Caco-2 (cell line): ENCODE measurements at regions not wholly inside any gene's neighbourhood (a gene's known extent, or its start where the extent isn't known, plus 50 kb on each side); places are given as distances from the start of the nearest gene placed in this dataset.

Experiments used
- BruUV-seq: library from RNA; stranded (reverse); fragments of 400-500 nt; replicated peaks from 2 replicates; lab custom pipeline; 2021; lab: Mats Ljungman, UMichigan
- CTCF ChIA-PET: fragments of 300-600 bp; sonication (Branson Sonifier 250); formaldehyde crosslinking; loops from one replicate; lab custom pipeline; 2022; ENCODE audit warnings: antibody characterized with exemption; lab: Charles Lee
- POLR2A ChIA-PET: fragments of 300-600 bp; sonication (Branson Sonifier 250); formaldehyde crosslinking; loops from one replicate; lab custom pipeline; 2022; ENCODE audit warnings: antibody characterized with exemption; lab: Charles Lee
- DNase-seq, 2 experiments: peaks; one replicate each; pipeline versions ENCODE4 v3.0.0 to v3.0.0-alpha.2; 2020 to 2022
- H3K27me3 ChIP-seq: replicated peaks from 2 replicates; pipeline ENCODE4 v1.6.0; 2011; ENCODE audit warnings: low read length; ENCODE audit not compliant: control insufficient read depth, insufficient read depth
- H3K36me3 ChIP-seq: 2 replicates; pipeline ENCODE4 v1.5.1; 2011; ENCODE audit warnings: low read length; ENCODE audit not compliant: control insufficient read depth, insufficient read depth
- H3K4me1 ChIP-seq: fragments of 250-450 bp; sonication (Bioruptor Pico); 2 replicates; pipeline ENCODE4 v1.5.1; 2020; ENCODE audit warnings: mild to moderate bottlenecking
- H3K4me3 ChIP-seq: 2 replicates; pipeline ENCODE4 v1.5.1; 2011; ENCODE audit warnings: low read depth, mild to moderate bottlenecking, control low read depth, low read length
- H3K9me3 ChIP-seq: fragments of 250-450 bp; sonication (Bioruptor Pico); 2 replicates; pipeline ENCODE4 v1.5.1; 2020; ENCODE audit warnings: mild to moderate bottlenecking, moderate library complexity
- H3K27ac Mint-ChIP-seq: one replicate; pipeline ENCODE4 v1.8.0; 2022; ENCODE audit warnings: mixed read lengths; ENCODE audit not compliant: unreplicated experiment
- H3K27me3 Mint-ChIP-seq: one replicate; pipeline ENCODE4 v1.8.0; 2022; ENCODE audit warnings: mixed read lengths; ENCODE audit not compliant: insufficient read depth, unreplicated experiment
- H3K36me3 Mint-ChIP-seq: one replicate; pipeline ENCODE4 v1.8.0; 2022; ENCODE audit warnings: mild to moderate bottlenecking, mixed read lengths; ENCODE audit not compliant: insufficient read depth, unreplicated experiment
- H3K4me1 Mint-ChIP-seq: one replicate; pipeline ENCODE4 v1.8.0; 2022; ENCODE audit warnings: low read depth, mixed read lengths; ENCODE audit not compliant: unreplicated experiment
- H3K4me3 Mint-ChIP-seq: one replicate; pipeline ENCODE4 v1.8.0; 2022; ENCODE audit warnings: mild to moderate bottlenecking, moderate library complexity, mixed read lengths; ENCODE audit not compliant: unreplicated experiment
- H3K9me3 Mint-ChIP-seq: one replicate; pipeline ENCODE4 v1.8.0; 2022; ENCODE audit warnings: mixed read lengths; ENCODE audit not compliant: unreplicated experiment
- intact Hi-C: fragments of 100-400 bp; cut with micrococcal nuclease; formaldehyde crosslinking; loops from one replicate; pipeline ENCODE4 v1.10.0; 2022; ENCODE audit not compliant: unreplicated experiment
- TF ChIP-seq, protein P1 (sequence below), 2 experiments: fragments of 200-600 bp in 1 of 2; IDR thresholded peaks; 1 replicate in 1 of 2; 2 replicates in 1 of 2; pipeline versions ENCODE4 v1.5.1 to v1.8.0; 2011 to 2022; ENCODE audit warnings: antibody characterized with exemption in 1 of 2, control low read depth in 1 of 2, inconsistent platforms in 1 of 2, low read depth in 1 of 2, low read length in 1 of 2, mild to moderate bottlenecking in 1 of 2, moderate library complexity in 1 of 2; ENCODE audit not compliant: insufficient read depth in 1 of 2, severe bottlenecking in 1 of 2, unreplicated experiment in 1 of 2

DNA sequence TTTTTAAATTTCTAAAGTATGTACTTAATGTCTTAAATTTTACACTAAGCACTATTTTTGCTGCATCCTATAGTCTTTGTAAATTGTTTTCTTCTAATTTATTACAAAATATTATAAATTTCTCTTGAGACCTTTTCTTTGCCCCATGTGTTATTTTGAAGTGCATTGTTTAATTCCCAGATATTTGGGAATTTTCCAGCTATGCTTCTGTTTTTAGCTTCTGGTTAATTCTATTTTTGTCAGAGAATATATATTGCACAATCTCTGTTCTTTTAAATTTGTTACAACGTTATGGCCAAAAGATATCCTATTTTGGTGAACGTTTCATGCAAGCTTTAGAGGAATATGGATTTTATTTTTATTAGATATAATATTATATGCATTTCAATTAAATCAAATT, 917.4 kb upstream of the MIR17HG start:
- H3K27me3 ChIP-seq: no peaks in the 10 kb centered on the region; the same call in 1 of the 2 replicates
- H3K27me3 Mint-ChIP-seq: no peaks in the 10 kb centered on the region
- no peaks in the 10 kb centered on the region for H3K36me3 Mint-ChIP-seq
- ChIA-PET CTCF (no interaction called here), POLR2A (no interaction called here)
- no peak overlapping the region for H3K27ac Mint-ChIP-seq
- intact Hi-C loops: no loop called here
- no peak overlapping the region for H3K4me3 ChIP-seq
- no peak for DNase-seq
- TF ChIP-seq, protein P1, sequence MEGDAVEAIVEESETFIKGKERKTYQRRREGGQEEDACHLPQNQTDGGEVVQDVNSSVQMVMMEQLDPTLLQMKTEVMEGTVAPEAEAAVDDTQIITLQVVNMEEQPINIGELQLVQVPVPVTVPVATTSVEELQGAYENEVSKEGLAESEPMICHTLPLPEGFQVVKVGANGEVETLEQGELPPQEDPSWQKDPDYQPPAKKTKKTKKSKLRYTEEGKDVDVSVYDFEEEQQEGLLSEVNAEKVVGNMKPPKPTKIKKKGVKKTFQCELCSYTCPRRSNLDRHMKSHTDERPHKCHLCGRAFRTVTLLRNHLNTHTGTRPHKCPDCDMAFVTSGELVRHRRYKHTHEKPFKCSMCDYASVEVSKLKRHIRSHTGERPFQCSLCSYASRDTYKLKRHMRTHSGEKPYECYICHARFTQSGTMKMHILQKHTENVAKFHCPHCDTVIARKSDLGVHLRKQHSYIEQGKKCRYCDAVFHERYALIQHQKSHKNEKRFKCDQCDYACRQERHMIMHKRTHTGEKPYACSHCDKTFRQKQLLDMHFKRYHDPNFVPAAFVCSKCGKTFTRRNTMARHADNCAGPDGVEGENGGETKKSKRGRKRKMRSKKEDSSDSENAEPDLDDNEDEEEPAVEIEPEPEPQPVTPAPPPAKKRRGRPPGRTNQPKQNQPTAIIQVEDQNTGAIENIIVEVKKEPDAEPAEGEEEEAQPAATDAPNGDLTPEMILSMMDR (IDR thresholded peaks at IDR 0.05; ENCODE audit: insufficient read depth in 1 of 2, low read depth in 1 of 2, low read length in 1 of 2, severe bottlenecking in 1 of 2, unreplicated experiment in 1 of 2): no peak
- no peaks in the 10 kb centered on the region for H3K4me1 ChIP-seq
- no peaks in the 10 kb centered on the region for H3K4me1 Mint-ChIP-seq
- peaks cover under 1% of the 10 kb centered on the region; the same call in 1 of the 2 replicates for H3K9me3 ChIP-seq
- no TSS peak for BruUV-seq
- no peaks in the 10 kb centered on the region for H3K36me3 ChIP-seq
- no peak overlapping the region for H3K4me3 Mint-ChIP-seq
- H3K9me3 Mint-ChIP-seq: no peaks in the 10 kb centered on the region

DNA sequence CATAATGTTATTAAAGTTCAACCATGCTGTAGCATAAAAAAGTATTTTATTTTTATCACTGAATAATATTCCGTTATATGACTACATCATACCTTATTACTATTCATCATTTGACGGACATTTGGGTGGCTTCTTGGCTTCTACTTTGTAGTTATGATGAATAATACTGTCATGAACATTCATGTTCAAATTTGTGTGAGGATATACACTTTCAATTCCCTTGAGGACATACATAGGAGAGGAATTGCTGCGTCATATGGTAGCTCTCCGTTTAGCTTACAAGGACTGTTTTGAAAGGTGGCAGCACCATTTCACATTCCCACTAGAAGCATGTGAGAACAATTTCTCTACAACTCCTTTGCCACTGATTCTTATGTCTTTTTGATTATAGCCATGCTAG, 910.8 kb upstream of the MIR17HG start:
- Mint-ChIP-seq H3K36me3 (no peaks in the 10 kb centered on the region), H3K27ac (no peak overlapping the region), H3K27me3 (no peaks in the 10 kb centered on the region), H3K9me3 (no peaks in the 10 kb centered on the region), H3K4me1 (no peaks in the 10 kb centered on the region), H3K4me3 (no peak overlapping the region)
- no peaks in the 10 kb centered on the region for H3K4me1 ChIP-seq
- H3K9me3 ChIP-seq: no peaks in the 10 kb centered on the region
- DNase-seq: no peak
- intact Hi-C loops: no loop called here
- TF ChIP-seq, protein P1 (IDR thresholded peaks at IDR 0.05; ENCODE audit: insufficient read depth in 1 of 2, low read depth in 1 of 2, low read length in 1 of 2, severe bottlenecking in 1 of 2, unreplicated experiment in 1 of 2): no peak
- ChIA-PET CTCF (no interaction called here), POLR2A (no interaction called here)
- no peaks in the 10 kb centered on the region for H3K27me3 ChIP-seq
- H3K4me3 ChIP-seq: no peak overlapping the region
- no peaks in the 10 kb centered on the region for H3K36me3 ChIP-seq
- BruUV-seq: no TSS peak

DNA sequence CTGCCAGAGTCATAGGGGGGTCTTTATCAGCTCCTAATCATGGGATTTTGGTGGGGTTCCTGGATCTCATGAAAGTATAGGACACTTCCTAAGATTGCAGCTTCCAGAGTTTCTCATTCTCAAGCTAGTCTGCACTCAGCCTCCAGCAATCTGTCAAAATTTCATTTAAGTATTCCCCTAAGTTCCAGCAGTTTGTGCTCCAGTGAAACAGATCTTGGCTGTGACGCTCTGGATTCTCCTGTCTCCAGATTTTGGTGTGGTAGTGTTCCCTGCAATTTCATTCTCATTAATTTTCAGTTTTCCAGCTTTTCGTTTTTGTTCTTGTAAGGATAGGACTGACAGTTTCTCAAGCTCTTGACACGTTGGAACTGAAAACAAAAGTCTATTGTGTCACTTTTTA, 908.9 kb upstream of the MIR17HG start:
- H3K4me1 ChIP-seq: peaks cover 7% of the 10 kb centered on the region
- POLR2A ChIA-PET: no interaction called here
- H3K4me3 ChIP-seq: no peak overlapping the region
- CTCF ChIA-PET: no interaction called here
- no peaks in the 10 kb centered on the region for H3K27me3 ChIP-seq
- Mint-ChIP-seq H3K27ac (no peak overlapping the region), H3K36me3 (no peaks in the 10 kb centered on the region), H3K27me3 (no peaks in the 10 kb centered on the region), H3K9me3 (no peaks in the 10 kb centered on the region), H3K4me3 (no peak overlapping the region), H3K4me1 (no peaks in the 10 kb centered on the region)
- peaks cover under 1% of the 10 kb centered on the region; the same call in 1 of the 2 replicates for H3K9me3 ChIP-seq
- no TSS peak for BruUV-seq
- TF ChIP-seq, protein P1 (IDR thresholded peaks at IDR 0.05; ENCODE audit: insufficient read depth in 1 of 2, low read depth in 1 of 2, low read length in 1 of 2, severe bottlenecking in 1 of 2, unreplicated experiment in 1 of 2): no peak
- intact Hi-C loops: no loop called here
- no peak for DNase-seq
- no peaks in the 10 kb centered on the region for H3K36me3 ChIP-seq
